A549 (cell line): ENCODE measurements at regions not wholly inside any gene's neighbourhood (a gene's known extent, or its start where the extent isn't known, plus 50 kb on each side); places are given as distances from the start of the nearest gene placed in this dataset.

Experiments used
- CBX8 ChIP-seq: fragments of 200-600 bp; sonication (generic); IDR thresholded peaks from 2 replicates; pipeline ENCODE4 v1.6.1; 2016
- CHD2 ChIP-seq: fragments of 150-350 bp; IDR thresholded peaks from 2 replicates; pipeline ENCODE4 v1.6.1; 2014; ENCODE audit warnings: low read length; ENCODE audit not compliant: partially characterized antibody
- MYC ChIP-seq: IDR thresholded peaks from 2 replicates; pipeline ENCODE4 v1.6.1; 2012; ENCODE audit warnings: mild to moderate bottlenecking, inconsistent platforms, low read length, improper control_type of control experiment, borderline replicate concordance
- POLR2A ChIP-seq: IDR thresholded peaks from 2 replicates; pipeline ENCODE4 v1.6.1; 2012; ENCODE audit warnings: mild to moderate bottlenecking, low read length
- POLR2AphosphoS2 ChIP-seq: conservative IDR thresholded peaks from 2 replicates; pipeline ENCODE4 v1.6.1; 2012; ENCODE audit warnings: low read length, improper control_type of control experiment, inconsistent platforms
- RFX5 ChIP-seq: fragments of 450-650 bp; IDR thresholded peaks from 2 replicates; pipeline ENCODE4 v1.7.1; 2014; ENCODE audit warnings: antibody characterized with exemption, mild to moderate bottlenecking, moderate library complexity
- TP53 ChIP-seq: fragments of 250-450 bp; sonication (Bioruptor Pico); IDR thresholded peaks from 2 replicates; pipeline ENCODE4 v1.5.0; 2021; ENCODE audit warnings: mild to moderate bottlenecking, moderate library complexity
- TF ChIP-seq, protein P1 (sequence below): fragments of >200 bp; sonication (Bioruptor Twin); formaldehyde crosslinking; IDR thresholded peaks from 3 replicates; pipeline ENCODE4 v1.5.1; 2016
- TF ChIP-seq, protein P2 (sequence below): fragments of >200 bp; sonication (Bioruptor Twin); formaldehyde crosslinking; IDR thresholded peaks from 2 replicates; pipeline ENCODE4 v1.6.1; 2016
- TF ChIP-seq, protein P3 (sequence below): fragments of 450-650 bp; IDR thresholded peaks from 2 replicates; pipeline ENCODE4 v1.6.1; 2014; ENCODE audit warnings: antibody characterized with exemption
- TF ChIP-seq, protein P4 (sequence below): IDR thresholded peaks from 2 replicates; pipeline ENCODE4 v1.6.1; 2012

DNA sequence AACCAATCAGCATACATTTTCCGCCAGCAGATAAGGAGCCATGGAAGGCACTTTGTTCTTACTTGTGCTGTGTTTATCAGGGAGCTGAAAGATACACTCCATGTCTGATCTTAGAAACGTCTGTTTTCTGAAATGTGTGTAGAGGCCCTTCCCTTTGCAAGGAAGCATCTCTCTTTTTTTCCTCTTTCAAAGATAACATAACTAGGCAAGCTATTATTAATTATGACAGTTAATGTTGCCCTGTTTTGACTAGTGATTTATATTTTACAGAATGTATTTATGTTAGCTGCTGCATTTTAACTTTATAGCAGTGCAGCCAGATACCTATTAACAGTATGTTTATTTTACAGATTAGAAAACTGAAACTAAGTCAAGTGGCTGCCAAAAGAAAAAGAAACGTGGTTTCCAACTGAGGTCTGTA, 683.2 kb upstream of the IGFBP3 start:
- no peak for TF ChIP-seq POLR2A
- no peak for TF ChIP-seq TP53 (CRISPR knock-in tag)
- no peak for TF ChIP-seq MYC
- TF ChIP-seq, protein P1, sequence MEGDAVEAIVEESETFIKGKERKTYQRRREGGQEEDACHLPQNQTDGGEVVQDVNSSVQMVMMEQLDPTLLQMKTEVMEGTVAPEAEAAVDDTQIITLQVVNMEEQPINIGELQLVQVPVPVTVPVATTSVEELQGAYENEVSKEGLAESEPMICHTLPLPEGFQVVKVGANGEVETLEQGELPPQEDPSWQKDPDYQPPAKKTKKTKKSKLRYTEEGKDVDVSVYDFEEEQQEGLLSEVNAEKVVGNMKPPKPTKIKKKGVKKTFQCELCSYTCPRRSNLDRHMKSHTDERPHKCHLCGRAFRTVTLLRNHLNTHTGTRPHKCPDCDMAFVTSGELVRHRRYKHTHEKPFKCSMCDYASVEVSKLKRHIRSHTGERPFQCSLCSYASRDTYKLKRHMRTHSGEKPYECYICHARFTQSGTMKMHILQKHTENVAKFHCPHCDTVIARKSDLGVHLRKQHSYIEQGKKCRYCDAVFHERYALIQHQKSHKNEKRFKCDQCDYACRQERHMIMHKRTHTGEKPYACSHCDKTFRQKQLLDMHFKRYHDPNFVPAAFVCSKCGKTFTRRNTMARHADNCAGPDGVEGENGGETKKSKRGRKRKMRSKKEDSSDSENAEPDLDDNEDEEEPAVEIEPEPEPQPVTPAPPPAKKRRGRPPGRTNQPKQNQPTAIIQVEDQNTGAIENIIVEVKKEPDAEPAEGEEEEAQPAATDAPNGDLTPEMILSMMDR: no peak
- TF ChIP-seq, protein P2, sequence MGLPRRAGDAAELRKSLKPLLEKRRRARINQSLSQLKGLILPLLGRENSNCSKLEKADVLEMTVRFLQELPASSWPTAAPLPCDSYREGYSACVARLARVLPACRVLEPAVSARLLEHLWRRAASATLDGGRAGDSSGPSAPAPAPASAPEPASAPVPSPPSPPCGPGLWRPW: no peak
- TF ChIP-seq CHD2: no peak
- TF ChIP-seq, protein P3, sequence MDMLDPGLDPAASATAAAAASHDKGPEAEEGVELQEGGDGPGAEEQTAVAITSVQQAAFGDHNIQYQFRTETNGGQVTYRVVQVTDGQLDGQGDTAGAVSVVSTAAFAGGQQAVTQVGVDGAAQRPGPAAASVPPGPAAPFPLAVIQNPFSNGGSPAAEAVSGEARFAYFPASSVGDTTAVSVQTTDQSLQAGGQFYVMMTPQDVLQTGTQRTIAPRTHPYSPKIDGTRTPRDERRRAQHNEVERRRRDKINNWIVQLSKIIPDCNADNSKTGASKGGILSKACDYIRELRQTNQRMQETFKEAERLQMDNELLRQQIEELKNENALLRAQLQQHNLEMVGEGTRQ: no peak
- no peak for TF ChIP-seq CBX8
- TF ChIP-seq, protein P4, sequence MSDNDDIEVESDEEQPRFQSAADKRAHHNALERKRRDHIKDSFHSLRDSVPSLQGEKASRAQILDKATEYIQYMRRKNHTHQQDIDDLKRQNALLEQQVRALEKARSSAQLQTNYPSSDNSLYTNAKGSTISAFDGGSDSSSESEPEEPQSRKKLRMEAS: no peak
- TF ChIP-seq RFX5: no peak
- TF ChIP-seq POLR2AphosphoS2: no peak
